ENCODE measurements at regions not wholly inside any gene's neighbourhood (a gene's known extent, or its start where the extent isn't known, plus 50 kb on each side); places are given as distances from the start of the nearest gene placed in this dataset.

DNA sequence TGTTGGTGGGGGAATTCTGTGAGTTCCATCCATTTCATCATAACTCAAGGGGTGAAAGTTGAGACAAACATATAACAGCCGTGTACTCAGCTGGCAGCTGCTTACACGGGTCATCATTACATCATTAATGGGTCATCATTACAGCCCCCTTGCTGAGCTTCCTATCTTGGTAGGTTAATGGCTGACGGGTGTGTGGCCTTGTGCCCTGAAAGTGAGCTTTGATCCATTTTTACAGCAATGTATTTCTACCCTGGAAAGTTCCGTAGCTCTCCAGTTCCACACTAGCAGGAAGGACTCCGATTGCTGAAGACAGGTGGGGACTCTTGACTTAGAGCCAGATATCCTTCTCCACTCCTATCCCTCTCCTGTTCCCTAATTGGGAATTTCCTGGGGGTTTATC lies 105.2 kb upstream of the DLX2 start:
- no peaks in the 10 kb centered on the region for H3K36me3 ChIP-seq (ENCODE audit: control insufficient read depth, insufficient read depth, low read length)
- no peaks in the 10 kb centered on the region for H3K27me3 ChIP-seq (ENCODE audit: control insufficient read depth, insufficient read depth, low read length)
- H3K4me3 ChIP-seq (ENCODE audit: low read length) = no peak overlapping the region
- H3K9me3 ChIP-seq (ENCODE audit: control insufficient read depth, low read length) = no peaks in the 10 kb centered on the region
- no peak overlapping the region for H3K9ac ChIP-seq (ENCODE audit: low read length)
- H3K4me1 ChIP-seq (ENCODE audit: control insufficient read depth, insufficient read depth, low read length) = no peaks in the 10 kb centered on the region

DNA sequence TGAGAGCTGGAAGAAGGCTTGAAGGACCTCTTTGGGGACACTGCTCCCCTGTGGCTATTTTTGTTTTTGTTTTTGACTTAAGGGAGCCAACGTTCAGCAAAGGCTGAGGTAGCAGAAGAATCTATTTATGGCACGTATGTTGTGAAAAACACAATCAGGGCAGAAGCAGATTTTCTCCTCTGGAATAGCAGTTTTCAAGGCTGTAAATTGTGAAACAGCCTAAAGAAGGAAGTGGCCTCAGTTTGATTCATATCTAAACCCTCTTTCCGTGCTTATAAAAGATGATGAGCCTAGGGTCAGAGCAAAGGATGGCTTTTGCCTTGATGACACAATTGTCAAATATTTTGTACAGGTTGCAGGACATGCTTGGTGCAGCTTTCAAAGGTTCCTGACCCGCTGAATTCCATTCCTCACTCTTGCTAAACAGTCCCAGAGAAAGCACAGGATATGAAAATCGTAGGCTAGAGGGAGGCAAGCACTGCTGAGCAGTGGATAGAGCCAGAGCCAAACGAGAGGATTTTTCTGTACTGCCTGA lies 106.2 kb upstream of the DLX2 start:
- Histone ChIP-seq H3K9me3 (ENCODE audit: control insufficient read depth, low read length) (no peaks in the 10 kb centered on the region), H3K36me3 (ENCODE audit: control insufficient read depth, insufficient read depth, low read length) (no peaks in the 10 kb centered on the region), H3K27me3 (ENCODE audit: control insufficient read depth, insufficient read depth, low read length) (no peaks in the 10 kb centered on the region), H3K4me1 (ENCODE audit: control insufficient read depth, insufficient read depth, low read length) (no peaks in the 10 kb centered on the region), H3K4me3 (ENCODE audit: low read length) (no peak overlapping the region), H3K9ac (ENCODE audit: low read length) (no peak overlapping the region)

DNA sequence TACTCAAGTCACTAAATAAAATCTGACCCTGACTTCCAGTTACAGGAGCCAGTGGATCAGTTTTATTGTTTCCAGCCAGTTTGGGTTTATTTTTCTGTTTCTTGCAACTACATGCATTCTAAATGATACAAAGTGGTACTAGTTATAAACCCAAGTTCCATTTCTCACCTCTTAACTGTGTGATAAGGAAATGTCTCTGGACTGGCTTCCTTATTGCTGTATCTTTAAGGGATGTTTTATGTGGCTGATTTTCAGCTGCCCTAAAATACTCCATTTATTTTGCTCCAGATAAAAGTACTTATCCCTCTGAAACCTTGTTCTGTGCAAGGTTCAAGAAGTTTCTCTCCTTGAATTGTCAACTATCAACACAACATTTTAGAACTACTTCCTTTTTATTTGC lies 107.9 kb upstream of the DLX2 start:
- Histone ChIP-seq H3K4me3 (ENCODE audit: low read length) (no peak overlapping the region), H3K9ac (ENCODE audit: low read length) (no peak overlapping the region), H3K36me3 (ENCODE audit: control insufficient read depth, insufficient read depth, low read length) (no peaks in the 10 kb centered on the region), H3K27me3 (ENCODE audit: control insufficient read depth, insufficient read depth, low read length) (no peaks in the 10 kb centered on the region), H3K9me3 (ENCODE audit: control insufficient read depth, low read length) (no peaks in the 10 kb centered on the region), H3K4me1 (ENCODE audit: control insufficient read depth, insufficient read depth, low read length) (no peaks in the 10 kb centered on the region)

DNA sequence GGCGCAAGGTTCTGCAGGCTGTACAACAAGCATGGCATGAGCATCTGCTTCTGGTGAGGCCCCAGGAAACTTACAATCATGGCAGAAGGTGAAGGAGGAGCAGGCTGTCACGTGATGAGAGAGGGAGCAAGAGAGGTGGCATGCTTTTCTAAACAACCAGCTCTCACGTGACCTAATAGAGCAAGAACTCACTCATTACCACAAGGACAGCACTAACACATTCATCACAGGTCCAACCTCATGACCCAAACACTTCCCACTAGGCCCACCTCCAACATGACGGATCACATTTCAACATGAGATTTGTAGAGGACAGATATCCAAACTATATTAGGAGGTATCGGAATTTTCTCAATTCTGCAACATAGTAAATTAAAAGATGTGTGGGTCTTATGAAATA lies 108.8 kb upstream of the DLX2 start:
- H3K36me3 ChIP-seq (ENCODE audit: control insufficient read depth, insufficient read depth, low read length) = no peaks in the 10 kb centered on the region
- H3K9ac ChIP-seq (ENCODE audit: low read length) = no peak overlapping the region

DNA sequence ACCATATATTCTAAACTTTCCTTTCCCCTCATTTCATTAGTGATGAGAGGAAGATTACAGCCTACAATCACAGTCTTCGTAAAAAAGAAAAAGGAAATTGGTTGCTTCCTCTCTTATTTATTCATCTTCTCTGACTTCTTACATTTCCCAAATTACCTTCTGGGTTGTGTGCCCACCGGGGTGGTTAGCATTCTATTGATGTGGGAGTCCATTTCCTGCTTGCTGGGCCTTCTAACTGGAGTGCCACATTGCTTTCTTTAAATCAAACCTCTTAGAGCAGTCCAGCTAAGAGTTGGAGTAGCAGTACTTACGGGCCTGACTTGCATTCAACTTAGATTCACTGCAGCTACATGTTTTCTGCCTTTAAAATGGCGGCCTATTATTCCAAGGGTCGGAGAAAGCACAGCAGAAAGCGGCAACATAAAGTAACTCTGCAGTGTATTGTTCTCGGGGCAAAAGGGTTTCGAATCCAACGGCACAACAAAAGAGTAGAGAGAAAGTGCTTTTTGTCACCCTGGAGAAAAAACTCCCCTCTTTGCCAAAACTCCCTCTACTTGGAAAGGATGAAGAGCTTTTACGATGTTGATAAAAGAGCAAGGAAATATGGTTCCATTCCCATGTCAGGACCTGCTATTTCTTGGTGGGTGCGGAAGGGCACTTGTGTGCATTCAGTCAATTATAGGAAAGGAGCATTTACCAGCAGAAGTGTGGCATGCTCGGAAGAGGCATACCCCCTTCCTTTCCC lies 110.6 kb upstream of the DLX2 start:
- H3K36me3 ChIP-seq (ENCODE audit: control insufficient read depth, insufficient read depth, low read length) = no peaks in the 10 kb centered on the region
- H3K4me3 ChIP-seq (ENCODE audit: low read length) = no peak overlapping the region
- no peak overlapping the region for H3K9ac ChIP-seq (ENCODE audit: low read length)
- H3K27me3 ChIP-seq (ENCODE audit: control insufficient read depth, insufficient read depth, low read length) = no peaks in the 10 kb centered on the region
- no peaks in the 10 kb centered on the region for H3K9me3 ChIP-seq (ENCODE audit: control insufficient read depth, low read length)
- no peaks in the 10 kb centered on the region for H3K4me1 ChIP-seq (ENCODE audit: control insufficient read depth, insufficient read depth, low read length)

More for the DNA sequence above, 108.8 kb upstream of the DLX2 start:
- Histone ChIP-seq H3K9me3 (ENCODE audit: control insufficient read depth, low read length) (no peaks in the 10 kb centered on the region), H3K27me3 (ENCODE audit: control insufficient read depth, insufficient read depth, low read length) (no peaks in the 10 kb centered on the region), H3K4me3 (ENCODE audit: low read length) (no peak overlapping the region), H3K4me1 (ENCODE audit: control insufficient read depth, insufficient read depth, low read length) (no peaks in the 10 kb centered on the region)

DNA sequence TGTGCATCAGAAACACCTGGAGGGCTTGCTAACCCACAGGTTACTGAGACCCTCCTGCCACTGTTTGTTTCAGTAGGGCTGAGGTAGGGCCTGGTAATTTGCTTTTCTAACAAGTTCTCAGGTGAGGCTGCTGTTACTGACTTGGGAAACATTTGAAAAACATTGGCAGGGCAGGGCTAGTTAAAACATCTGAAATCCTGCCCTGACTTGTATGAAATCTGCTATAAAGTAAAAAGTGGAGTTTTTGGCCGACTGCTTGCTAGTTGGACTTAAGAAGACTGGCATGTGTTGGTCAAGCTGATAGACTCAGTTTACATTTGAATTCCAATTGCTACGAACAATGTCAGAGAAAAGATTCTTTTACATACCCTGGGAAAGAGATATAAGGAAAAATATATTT lies 111.6 kb upstream of the DLX2 start:
- Histone ChIP-seq H3K9ac (ENCODE audit: low read length) (no peak overlapping the region), H3K4me1 (ENCODE audit: control insufficient read depth, insufficient read depth, low read length) (no peaks in the 10 kb centered on the region), H3K27me3 (ENCODE audit: control insufficient read depth, insufficient read depth, low read length) (no peaks in the 10 kb centered on the region), H3K36me3 (ENCODE audit: control insufficient read depth, insufficient read depth, low read length) (no peaks in the 10 kb centered on the region), H3K9me3 (ENCODE audit: control insufficient read depth, low read length) (no peaks in the 10 kb centered on the region), H3K4me3 (ENCODE audit: low read length) (no peak overlapping the region)

DNA sequence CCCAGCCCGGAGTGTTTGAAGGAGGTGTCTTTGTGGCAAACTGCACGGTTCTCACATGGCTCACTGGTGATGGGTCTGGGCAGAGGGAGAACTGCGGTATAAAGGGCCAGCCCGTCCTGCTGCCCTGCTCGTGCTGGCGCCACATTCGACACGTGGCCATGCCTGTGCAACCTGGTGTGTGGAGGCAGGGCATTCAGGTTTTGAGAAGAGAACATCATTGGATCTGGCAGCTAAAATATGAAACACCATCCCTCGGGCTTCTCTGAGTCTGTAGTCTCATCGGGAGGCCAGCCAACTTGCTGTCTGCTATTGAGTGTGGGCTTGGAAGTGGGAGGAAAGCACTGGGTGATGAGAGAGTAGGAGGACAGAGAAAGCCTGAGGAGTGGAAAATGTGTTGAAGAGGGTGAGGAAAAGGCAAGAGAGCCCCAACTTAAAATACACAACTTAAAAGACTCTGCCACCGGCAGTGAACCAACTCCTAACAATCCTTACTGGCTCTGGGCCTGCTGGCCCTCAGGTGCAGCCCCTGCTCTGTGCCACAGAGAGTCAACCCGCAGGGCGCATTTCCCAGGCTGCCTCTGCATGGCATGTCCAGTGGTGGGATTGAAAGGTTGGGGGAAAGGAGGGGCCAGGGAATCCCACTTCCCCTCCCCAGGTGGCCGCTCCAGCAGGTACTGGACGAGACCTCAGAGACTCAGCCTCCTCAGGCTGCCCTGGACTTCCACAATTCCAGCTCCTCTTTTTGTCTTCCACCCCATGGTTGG lies 112.7 kb upstream of the DLX2 start:
- Histone ChIP-seq H3K9me3 (ENCODE audit: control insufficient read depth, low read length) (no peaks in the 10 kb centered on the region), H3K27me3 (ENCODE audit: control insufficient read depth, insufficient read depth, low read length) (no peaks in the 10 kb centered on the region), H3K36me3 (ENCODE audit: control insufficient read depth, insufficient read depth, low read length) (no peaks in the 10 kb centered on the region), H3K4me3 (ENCODE audit: low read length) (no peak overlapping the region), H3K4me1 (ENCODE audit: control insufficient read depth, insufficient read depth, low read length) (no peaks in the 10 kb centered on the region), H3K9ac (ENCODE audit: low read length) (no peak overlapping the region)

DNA sequence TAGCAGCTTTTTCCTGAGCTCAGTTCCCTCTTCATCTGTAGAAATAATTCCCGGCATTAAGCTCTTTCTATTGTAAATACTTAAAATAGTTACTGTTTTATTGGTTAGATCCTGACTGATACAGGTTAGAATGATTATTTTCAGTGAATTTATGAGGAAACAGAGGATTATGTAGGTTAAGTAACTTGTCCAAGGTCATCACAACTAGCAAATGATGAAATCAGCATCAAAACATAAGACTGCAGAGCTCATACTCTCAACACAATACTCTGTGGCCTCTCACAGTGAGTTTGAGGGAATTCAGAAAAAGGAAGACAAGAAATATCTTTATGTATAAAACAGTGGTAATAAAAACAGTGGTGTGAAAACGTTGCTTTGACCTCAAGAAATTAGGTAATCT lies 113.2 kb upstream of the DLX2 start:
- H3K9ac ChIP-seq (ENCODE audit: low read length) = no peak overlapping the region

DNA sequence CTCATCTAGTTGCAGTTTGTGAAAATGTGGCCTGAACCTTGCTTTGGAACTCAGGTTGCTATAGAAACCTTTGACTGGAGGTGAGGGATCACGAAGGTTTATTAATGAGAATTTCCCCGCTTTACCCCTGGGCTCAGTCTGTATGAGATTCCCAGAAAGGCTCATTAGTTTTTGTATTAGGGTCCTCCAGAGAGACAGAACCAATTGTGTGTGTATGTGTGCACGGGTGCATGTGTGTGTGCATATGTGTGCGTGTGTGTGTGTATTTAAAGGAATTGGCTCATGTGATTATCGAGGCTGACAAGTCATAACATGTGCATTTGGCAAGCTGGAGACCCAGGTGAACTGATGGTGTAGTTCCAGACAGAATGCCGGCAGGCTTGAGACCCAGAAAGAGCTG lies 113.8 kb upstream of the DLX2 start:
- Histone ChIP-seq H3K4me1 (ENCODE audit: control insufficient read depth, insufficient read depth, low read length) (no peaks in the 10 kb centered on the region), H3K27me3 (ENCODE audit: control insufficient read depth, insufficient read depth, low read length) (no peaks in the 10 kb centered on the region), H3K4me3 (ENCODE audit: low read length) (no peak overlapping the region), H3K9me3 (ENCODE audit: control insufficient read depth, low read length) (no peaks in the 10 kb centered on the region), H3K36me3 (ENCODE audit: control insufficient read depth, insufficient read depth, low read length) (no peaks in the 10 kb centered on the region), H3K9ac (ENCODE audit: low read length) (no peak overlapping the region)

More for the DNA sequence above, 113.2 kb upstream of the DLX2 start:
- Histone ChIP-seq H3K4me3 (ENCODE audit: low read length) (no peak overlapping the region), H3K4me1 (ENCODE audit: control insufficient read depth, insufficient read depth, low read length) (no peaks in the 10 kb centered on the region), H3K36me3 (ENCODE audit: control insufficient read depth, insufficient read depth, low read length) (no peaks in the 10 kb centered on the region), H3K9me3 (ENCODE audit: control insufficient read depth, low read length) (no peaks in the 10 kb centered on the region), H3K27me3 (ENCODE audit: control insufficient read depth, insufficient read depth, low read length) (no peaks in the 10 kb centered on the region)

DNA sequence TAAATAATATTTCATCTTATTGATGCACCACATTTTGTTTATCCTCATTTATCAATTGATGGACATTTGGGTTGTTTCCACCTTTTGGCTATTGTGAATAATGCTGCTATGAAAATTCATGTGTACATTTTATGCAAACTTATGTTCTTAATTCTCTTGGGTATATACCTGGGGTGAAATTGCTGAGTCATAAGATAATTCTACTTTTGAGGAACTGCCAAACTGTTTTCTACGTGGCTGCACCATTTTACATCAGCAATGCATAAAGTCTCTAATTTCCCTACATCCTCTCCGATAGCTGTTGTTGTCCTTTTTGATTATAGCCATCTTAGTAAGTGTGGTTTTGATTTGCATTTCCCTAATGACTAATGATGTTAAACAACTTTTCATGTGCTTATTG lies 116.5 kb upstream of the DLX2 start:
- Histone ChIP-seq H3K9ac (ENCODE audit: low read length) (no peak overlapping the region), H3K27me3 (ENCODE audit: control insufficient read depth, insufficient read depth, low read length) (no peaks in the 10 kb centered on the region), H3K4me3 (ENCODE audit: low read length) (no peak overlapping the region), H3K36me3 (ENCODE audit: control insufficient read depth, insufficient read depth, low read length) (no peaks in the 10 kb centered on the region), H3K9me3 (ENCODE audit: control insufficient read depth, low read length) (no peaks in the 10 kb centered on the region), H3K4me1 (ENCODE audit: control insufficient read depth, insufficient read depth, low read length) (no peaks in the 10 kb centered on the region)

DNA sequence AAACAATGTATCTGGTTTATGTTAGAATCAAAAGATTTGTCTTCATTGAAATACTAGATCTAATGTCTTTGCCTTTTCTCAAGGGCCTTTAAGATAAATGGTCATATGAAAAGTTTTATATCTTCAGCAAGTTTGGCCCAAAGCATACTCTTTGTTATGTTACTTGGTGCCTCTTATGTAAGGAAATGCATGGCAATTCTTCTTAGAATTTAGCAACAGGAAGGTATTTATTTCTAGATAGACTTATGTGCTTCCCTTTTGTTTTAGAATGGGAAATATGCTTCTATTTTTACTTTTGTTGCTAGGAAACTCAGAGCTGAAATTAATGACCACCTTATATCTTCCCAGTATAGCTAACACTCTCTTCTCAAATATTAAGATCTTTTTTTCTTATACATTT lies 117.4 kb upstream of the DLX2 start:
- Histone ChIP-seq H3K9ac (ENCODE audit: low read length) (no peak overlapping the region), H3K4me1 (ENCODE audit: control insufficient read depth, insufficient read depth, low read length) (peaks cover 5% of the 10 kb centered on the region), H3K36me3 (ENCODE audit: control insufficient read depth, insufficient read depth, low read length) (no peaks in the 10 kb centered on the region), H3K27me3 (ENCODE audit: control insufficient read depth, insufficient read depth, low read length) (no peaks in the 10 kb centered on the region), H3K4me3 (ENCODE audit: low read length) (no peak overlapping the region), H3K9me3 (ENCODE audit: control insufficient read depth, low read length) (no peaks in the 10 kb centered on the region)

DNA sequence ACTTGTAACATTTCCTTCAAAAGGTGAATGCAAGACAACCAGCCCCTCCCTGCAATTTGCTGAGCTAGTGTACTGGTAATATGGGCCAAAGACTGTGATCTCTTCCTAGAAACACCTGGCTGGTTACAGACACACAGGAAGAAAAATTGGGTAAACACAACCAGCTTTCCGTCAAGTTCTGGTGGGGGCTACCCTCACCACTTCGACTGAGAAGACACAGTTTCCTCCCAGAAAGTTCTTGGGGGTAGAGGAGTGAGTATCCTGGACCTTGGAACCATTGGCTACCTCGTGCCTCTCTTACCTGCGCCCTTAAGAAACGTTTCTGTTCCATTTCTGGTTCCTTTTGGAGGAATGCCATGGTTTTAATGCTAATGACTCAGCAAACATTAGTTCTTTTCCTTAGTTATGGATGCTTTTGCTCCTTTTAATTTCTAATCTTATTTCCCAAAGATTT lies 120.9 kb upstream of the DLX2 start:
- H3K36me3 ChIP-seq (ENCODE audit: control insufficient read depth, insufficient read depth, low read length) = no peaks in the 10 kb centered on the region
- no peak overlapping the region for H3K9ac ChIP-seq (ENCODE audit: low read length)
- H3K4me3 ChIP-seq (ENCODE audit: low read length) = no peak overlapping the region
- no peaks in the 10 kb centered on the region for H3K27me3 ChIP-seq (ENCODE audit: control insufficient read depth, insufficient read depth, low read length)
- peaks cover 39% of the 10 kb centered on the region for H3K4me1 ChIP-seq (ENCODE audit: control insufficient read depth, insufficient read depth, low read length)
- H3K9me3 ChIP-seq (ENCODE audit: control insufficient read depth, low read length) = no peaks in the 10 kb centered on the region
